OCI-M1 (cell line): ENCODE measurements at regions not wholly inside any gene's neighbourhood (a gene's known extent, or its start where the extent isn't known, plus 50 kb on each side); places are given as distances from the start of the nearest gene placed in this dataset.

ENCODE experiments used
- DNase-seq: peaks from one replicate; lab custom pipeline; 2025; lab: John Stamatoyannopoulos, UW

DNA sequence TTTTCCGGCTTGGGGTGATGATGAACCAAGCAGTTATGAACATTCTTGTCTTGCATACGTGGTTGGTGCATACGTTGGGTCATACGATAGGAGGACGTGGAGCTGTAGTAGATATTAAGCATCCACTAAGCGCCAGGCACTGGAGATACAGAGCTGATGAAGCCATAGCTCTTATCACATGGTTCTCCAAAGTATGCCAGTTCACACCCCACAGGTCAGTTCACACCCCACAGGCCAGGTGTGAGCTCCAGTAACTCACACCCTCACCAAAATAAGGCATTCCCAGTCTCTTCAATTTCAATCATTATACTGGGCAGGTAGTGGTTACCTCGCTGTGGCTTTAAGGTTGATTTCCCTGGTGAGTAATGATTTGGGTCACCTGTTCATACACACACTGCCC is 335.5 kb downstream of the FOXL1 start:
- DNase-seq: no peak

DNA sequence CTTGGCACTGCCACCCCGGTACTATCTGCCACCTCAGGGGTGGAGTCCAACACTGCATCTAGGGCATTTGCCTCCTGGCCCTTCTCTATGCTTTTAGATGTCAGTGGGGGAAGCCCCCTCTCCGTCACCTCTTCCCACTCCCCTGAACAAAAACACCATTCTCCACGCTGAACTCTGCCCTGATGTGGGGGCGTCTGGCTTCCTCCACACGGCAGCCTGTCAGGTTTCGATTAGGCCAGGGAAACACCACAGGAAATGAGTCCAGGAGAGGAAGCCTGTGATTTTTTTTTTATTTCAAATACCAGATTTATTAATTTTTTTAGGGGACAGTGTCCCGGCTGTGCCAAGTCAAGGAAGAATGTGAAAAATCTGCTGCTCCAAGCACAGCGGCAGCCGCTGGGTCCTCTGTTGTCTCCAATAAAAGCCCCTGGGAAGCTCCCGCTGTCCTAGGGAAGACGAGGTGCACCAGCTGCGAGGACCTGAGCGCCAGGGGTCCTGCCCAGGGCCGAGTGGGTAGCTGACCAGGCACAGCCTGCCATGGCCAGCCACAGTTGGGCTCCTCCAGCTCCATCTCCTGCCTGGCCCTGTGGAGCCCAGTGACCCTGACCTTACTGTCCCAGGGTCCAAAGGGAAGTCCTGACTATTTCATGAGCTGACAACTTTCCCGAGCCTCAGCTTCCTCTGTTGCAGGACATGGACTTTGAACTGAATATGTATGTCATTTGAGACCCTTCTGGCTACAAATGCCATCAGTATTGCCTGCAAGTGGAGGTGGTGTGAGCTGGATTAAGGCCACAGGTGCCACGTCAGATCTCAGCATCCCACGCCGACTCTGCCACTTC is 336.7 kb downstream of the FOXL1 start:
- no peak for DNase-seq

DNA sequence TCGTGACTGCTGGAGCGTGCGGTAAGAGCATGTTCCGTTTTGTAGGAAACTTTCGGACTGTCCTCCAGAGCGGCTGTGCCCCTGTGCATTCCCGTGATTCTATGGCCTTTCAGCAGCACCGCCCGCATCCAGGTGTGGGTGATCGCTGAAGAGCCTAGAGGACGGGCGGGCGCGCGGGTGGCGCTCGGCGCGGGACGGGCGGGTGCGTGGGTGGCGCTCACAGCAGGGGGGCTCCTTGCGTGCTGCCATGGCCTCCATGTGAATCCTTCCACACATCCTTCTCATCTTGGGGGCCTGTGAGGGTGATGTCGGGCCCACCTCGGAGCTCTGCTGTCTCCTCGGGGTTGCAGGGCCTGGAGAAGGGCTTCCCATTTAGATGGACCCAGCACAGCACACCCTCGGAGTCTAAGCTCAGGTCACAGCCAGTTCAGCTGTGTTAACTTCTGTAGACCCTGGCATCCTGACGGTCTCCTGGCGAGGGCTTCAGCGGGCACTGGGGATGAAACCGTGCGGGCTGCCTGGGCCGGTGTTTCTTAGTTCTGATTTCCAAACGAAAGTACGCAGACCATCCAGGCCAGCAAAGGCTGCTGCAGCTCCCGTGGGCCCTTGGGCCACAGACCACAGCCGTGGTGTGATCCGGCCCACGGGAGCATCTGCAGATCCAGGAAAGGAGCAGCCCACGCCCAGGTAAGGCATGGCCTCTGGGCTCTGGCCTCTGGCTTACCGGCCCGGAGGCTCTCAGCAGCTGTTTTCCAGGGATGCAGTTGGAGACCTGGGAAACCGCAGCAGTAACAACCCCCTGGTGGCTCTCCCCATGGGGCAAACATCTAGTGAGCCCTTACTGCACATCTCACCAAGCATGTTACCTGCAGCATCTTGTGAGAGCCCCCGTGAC is 339.4 kb downstream of the FOXL1 start:
- DNase-seq: no peak

DNA sequence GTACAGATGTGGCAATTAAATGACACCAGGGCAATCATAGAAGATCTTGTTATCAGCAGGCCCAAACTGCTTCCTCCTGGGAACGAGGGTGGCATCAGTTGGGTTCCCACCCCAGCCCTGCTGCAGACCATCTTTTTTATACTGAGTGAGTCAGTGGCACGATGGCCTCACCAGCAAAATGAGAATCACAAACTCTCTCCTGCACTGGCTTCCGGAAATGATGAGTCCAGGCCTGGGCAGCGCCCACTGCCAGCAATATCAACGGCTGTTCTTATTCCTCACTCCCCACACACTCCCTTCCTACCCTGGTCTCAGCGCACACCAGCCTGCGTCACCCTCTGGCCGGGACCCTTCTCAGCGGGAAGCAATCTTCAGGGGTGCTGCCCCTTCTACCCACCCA is 340.3 kb downstream of the FOXL1 start:
- DNase-seq: no peak

DNA sequence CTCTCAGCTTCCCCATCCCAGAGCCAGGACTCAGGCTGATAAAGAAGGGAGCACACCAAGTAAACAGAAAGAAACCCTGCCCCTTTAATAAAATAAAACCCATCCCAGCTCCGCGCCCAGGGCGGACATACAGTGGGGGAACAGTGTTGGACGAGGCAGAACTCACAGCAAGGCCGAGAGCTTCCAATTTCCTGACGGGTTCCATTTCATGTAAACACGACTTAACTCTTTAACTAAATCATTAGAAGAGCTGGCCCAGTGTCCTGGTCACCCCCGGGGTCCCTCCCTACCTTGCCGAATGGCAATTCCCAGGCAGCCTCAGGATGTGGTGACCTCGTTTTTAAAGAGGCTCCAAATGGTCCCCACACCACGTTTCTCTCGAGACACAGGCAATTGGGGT is 340.7 kb downstream of the FOXL1 start:
- DNase-seq: no peak

DNA sequence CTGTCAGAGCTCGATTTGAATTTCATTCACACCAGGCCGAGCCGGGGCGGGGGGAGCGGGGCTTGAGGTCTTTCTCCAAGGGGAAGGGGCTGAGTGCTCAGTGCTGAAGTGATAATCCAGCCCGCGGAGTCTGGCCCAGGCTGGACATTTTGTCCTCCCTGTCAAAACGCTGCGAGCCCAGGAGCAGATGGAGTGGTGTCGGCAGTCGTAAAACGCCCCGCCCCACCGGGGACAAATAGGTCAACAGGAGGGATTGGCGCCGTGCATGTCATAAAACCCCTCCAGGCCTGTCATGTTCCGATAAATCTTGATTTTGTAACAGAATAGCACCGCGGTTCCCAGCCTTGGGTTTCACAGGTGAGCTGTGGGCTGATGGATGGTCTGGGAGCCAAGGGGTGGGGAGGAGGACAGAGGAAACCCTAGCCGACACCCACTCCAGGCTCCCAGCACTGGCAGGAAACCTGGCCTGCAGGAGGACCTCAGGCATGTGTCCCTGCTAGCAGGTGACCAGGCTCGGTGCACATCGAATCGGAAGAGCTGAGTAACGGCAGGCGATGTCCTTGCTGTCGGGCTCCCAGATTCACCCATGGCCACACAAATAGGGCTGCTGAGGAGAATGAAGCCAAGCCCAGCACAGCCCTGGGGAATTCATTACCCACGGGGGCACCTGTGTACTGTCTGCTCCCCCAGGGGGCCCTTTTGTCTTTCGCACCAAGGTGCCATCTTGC is 341.4 kb downstream of the FOXL1 start:
- DNase-seq: no peak

DNA sequence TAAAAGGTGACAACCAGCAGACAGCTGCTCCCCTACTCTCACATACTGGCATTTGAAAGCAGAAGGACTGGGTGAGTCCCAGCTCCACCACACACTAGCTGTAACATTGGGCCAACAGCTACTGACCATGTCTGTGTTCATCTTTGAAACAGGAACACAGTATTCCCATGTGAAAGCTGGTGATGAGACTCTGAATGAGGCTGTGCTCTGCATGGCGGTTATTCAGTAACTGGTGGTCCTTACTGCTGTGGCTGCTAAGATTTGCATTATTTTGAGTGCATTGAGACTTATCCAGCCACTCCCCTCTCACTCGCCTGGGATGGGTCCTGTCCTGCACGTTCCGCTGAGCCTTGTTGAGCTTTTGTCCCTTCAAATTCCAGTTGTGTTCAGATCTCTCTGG is 342.9 kb downstream of the FOXL1 start:
- no peak for DNase-seq

DNA sequence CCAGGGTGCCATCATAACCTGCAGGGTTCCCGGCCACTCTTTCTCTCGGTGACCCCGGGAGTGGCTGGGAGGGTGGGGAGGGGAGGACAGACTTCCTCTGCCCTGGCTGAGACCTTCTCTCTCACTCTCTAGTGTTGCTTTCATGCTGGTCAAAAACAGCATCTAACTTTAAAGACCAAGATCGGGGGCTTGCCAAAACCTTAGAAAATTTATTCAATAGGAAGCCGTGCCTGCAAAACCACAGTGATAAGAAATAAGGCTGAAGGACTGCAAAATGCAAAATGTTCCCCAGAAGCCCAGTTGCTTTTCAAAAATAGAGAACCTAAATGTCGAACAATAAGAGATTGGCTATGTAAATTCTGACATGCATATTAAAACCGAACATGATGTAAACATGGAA is 344.0 kb downstream of the FOXL1 start:
- no peak for DNase-seq

DNA sequence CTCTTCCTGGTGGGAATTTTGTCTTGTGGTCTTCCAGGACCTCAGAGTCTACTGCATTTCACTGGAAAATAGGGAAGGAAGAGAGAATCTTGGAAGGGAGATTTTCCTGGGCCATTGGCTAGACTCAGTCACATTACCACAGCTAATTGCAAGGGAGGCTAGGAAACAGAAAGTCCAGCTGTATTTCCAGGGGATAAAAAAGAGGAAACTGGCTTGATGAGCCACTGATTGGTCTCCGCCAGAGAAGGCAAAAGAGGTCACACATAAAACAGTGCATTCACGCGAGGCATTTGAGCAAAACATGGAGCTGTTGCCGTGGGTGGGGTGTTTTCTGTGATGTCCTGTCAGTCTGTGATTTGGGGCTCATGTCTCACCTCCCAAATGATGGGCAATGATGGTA is 345.3 kb downstream of the FOXL1 start:
- no peak for DNase-seq

DNA sequence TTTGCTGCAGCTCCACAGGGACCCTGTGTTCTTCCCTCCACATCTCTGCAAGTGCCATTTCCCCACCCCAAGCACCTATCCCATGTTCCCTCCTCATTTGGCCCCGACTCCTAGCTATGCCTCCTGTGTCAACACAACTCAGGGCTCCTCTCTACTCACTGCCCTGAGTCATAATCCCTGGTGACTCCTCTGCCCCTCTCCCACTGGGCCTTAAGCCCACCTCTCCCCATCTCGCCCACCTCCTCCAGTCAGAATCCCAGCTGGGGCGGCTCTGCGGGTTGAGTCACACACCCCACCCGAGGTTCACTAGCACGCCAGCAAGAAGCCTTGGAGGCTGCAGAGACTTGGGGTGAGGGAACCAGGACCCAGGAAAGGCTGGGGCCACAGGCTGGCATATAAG is 346.2 kb downstream of the FOXL1 start:
- no peak for DNase-seq

DNA sequence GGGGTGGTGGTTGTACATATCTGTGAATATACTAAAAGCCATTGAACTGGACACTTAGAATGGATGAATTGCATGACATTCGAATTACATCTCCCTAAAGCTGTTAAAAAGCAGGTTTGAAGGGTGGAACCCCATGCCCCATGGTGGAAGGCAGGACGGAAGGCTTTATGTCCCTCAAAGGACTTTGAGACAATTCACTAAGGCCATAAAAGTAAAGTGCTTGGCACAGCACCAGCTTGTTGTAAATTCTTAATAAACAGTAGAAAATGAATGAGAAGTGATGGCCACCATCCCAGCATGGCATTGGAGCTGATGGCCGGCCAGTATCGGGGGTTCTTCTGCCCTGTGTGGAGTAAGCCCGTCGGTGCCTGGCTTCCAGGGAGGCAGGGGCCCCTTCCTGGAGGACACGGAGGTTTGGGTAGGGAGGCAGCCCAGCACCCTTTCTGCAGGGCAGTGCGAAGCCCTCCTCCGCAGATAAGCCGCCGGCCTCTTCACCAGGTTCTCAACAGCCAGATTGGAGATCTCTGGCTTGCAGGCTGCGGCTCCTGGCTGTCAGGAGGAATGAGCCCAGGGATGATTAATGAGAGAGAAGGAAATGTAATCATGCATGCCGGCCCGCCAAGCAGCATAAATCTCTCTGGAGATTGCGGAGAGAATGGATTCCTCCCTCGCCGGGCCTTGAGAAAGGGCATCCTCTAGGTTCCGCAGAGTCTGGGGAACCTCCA is 346.9 kb downstream of the FOXL1 start:
- peak; percentile 27 for DNase-seq

DNA sequence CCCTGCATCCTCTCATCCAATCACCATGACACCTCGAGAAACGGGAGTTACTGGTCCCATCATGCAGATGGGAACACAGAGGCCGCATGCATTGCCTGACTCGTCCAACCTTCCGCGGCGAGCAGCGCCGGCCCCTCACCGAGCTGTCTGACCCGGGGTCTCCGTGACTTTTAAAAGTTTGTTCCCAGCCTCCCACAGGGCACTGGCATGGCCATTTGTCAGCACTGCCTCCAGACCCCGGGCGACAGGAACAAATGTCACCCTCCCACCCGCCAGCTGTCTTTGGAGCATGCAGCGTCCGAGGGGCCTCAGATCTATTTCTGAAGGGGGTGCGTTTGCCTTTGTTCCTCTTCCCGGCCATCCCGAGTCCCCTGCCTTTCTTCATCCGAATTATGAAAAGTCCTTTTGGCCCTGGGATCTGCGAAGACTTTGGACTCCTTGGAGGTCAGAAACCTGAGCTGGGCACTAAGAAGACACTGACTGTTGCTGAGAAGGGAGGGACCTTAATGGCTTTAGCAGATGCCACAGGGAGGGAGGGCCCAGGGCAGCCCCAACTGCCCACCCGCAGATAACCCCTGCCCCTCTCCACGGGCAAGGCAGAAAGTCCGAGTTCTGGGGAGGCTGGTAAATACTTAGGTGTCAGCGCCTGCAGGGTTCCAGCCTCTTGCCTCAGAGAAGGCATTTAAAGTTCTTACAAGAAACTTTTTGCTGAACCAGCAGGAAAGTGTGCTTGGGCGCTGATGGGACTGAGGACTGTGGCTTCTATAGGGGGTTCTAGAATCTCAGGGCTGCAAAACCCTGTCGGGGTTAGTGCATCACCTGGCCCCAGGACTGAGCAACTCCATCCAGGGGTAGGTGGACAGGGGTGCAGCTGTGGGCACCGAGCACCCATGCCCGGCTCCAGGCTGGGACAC is 348.1 kb downstream of the FOXL1 start:
- no peak for DNase-seq

DNA sequence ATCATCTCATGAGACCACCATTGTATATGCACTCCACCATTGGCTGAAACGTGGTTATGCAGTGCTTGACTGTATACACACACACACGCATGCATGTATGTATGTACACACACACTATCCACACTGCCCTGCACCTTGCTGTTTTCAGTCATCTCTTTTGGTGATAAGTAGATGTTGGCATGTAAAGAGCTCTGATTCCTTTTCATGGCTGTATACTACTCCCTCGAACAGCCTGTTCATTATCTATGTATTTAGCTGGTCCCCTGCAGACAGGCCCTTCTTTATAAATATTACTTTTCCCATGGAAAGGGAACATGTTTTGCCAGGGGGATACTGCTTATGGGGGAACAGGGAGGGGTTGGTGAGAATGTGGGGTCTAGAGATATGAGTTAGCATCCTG is 349.4 kb downstream of the FOXL1 start:
- DNase-seq: no peak

DNA sequence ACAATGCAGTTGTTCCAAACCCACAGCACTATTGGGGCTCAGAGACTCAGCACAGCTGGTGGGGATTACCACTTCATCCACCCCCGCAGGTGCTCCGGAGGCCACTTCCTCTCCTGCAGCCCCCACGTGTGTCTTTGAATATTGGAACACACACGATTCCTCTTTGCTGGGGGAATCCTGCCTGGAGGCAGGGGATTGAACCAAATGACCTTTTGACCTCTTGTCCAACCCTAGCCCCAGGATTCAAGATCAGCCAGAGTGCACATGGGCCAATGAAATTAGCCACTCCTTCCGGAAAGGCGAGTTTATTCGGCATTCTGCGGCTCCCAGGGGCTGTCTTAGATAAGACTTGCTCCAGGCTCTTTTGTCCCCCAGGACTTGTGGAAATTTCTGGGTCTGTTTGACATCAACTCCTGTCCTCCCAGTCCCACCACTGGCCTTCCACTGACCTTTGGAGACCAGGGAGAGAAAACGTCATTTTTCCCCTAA is 350.2 kb downstream of the FOXL1 start:
- no peak for DNase-seq

DNA sequence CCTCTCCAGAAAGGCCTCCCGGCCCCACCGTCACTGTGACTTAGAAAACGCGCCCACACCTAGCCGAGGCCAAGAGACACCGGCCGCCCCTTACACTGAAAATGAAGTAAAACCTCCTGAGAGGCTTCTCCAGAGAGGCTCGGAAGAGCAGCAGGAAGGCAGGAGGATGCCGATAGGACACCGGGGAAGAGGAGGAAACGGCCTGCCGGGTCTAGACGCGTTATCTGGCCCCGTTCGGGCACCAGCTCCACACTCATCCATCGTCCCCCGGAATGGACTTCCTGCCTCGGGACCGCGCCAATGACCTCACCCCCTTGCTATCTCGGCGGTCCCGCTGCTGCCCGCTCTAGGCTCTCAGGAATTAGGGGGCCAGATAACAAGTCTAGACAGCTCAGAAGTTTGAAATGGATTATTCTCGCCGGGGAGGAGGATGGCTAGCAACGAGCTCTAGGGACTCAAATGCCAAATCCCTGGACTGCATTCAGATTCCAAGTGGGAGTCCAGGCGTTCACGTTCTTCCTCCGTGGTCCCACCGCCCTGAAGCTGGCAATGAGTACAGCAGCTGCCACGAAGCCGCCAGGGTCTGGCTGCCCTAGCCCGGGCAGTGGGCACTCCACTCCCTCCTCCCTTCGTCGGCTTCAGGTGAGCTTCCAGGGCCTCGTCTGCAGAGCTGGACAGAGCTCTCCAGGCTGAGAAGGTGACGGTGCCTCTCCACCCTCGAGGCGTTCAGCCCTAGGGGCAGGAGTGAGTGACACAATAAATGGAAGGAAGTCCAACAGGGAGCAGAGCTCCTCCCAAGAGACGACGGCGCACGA is 350.9 kb downstream of the FOXL1 start:
- peak; percentile 35 for DNase-seq

DNA sequence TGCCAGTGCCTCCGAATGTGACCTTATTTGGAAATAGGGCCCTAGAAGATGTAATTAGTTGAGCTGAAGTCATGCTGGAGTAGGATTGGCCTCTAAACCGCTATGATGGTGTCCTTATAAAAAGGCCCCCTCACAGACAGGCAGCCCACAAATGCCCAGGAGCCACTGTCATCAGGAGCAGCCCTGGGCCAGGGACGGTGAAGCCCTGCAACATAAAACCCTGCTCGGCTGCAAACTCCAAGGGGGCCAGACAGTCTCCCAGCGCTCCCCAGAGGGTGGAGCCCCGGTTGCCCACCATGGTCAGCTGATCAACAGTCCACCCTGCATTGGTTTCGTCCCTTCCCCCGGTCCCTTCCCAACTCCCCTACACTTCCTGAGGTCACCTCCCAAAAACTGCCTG is 351.7 kb downstream of the FOXL1 start:
- DNase-seq: no peak

DNA sequence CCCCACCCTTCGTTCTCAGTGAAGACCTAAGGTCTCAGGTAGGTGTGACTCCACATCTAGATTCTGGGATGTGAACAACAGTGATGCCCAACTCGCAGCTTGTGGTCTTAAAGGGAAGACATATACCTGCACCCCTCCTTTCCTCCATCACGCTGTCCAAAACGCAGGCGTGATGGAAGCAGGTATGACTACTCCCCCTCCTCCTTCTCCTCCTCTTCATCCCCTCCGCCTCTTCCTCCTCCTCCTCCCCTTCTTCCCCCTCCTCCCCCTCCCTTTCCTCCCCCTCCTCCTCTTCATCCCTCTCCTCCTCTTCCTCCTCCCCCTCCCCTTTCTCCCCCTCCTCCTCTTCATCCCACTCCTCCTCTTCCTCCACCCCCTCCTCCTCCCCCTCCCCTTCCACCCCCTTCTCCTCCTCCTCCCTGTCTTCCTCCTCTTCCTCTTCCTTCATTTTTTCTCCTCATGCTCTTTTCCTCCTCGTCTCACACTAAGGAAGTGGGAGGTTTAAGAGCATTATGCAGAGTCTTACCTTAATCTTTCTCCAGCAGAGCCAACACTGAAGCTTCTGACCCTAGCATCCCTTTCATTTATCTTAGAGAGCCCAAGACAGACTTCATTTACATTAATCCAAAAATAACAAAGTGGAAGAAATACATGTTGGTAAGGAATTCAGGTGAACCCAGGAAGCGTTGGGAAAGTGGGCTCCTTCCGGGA is 352.5 kb downstream of the FOXL1 start:
- peak; percentile 34 for DNase-seq

DNA sequence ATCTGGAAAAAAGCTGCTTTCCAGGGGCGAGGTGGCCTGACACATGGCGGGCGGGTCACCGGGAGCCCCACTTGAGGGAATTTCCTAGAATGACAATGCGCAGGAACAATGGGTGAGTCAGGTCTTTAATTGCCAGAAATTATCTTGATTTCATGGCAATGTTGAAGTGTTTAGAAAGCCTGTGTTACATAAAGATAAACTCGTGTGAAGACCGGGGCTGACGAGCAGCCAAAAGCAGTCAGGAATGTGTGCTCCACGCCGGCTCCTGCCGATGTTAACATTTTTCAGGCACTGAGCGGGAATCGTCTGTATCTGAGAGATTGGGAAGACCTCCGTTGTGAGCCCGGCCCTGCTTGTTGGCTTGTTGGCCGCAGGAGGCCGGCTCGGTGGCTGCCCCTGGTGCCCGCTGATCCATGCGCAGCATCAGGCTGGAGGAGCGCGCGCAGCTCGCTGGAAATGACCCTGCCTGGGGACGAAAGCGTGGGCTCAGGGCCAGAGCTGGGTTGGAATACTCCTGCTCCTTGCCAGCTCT is 353.1 kb downstream of the FOXL1 start:
- DNase-seq: peak; percentile 51
